EL (cell line): ENCODE measurements at regions not wholly inside any gene's neighbourhood (a gene's known extent, or its start where the extent isn't known, plus 50 kb on each side); places are given as distances from the start of the nearest gene placed in this dataset.
"Not testable (repeated sequence)": the region's sequence is repeated elsewhere in the genome, so short reads cannot be mapped to it uniquely, and the experiment has no call there.

ENCODE experiments used
- DNase-seq: peaks from one replicate; pipeline ENCODE4 v3.0.0-alpha.2; 2016

- no peak for DNase-seq
These were observed 50.8 kb upstream of the BEND6 start for GRCh38 chr6:56904068-56904467.

GRCh38 chr6:56902641-56903464 lies 52.1 kb upstream of the BEND6 start:
- DNase-seq, result peak; percentile 57

GRCh38 chr6:56900784-56901183 lies 54.1 kb upstream of the BEND6 start:
- DNase-seq, result no peak

GRCh38 chr6:56899753-56900152 lies 55.2 kb upstream of the BEND6 start:
- no peak for DNase-seq

GRCh38 chr6:56899311-56899710 lies 55.6 kb upstream of the BEND6 start:
- peak; percentile 53 for DNase-seq

GRCh38 chr6:56897789-56898529 lies 56.9 kb upstream of the BEND6 start:
- DNase-seq, result no peak

DNA sequence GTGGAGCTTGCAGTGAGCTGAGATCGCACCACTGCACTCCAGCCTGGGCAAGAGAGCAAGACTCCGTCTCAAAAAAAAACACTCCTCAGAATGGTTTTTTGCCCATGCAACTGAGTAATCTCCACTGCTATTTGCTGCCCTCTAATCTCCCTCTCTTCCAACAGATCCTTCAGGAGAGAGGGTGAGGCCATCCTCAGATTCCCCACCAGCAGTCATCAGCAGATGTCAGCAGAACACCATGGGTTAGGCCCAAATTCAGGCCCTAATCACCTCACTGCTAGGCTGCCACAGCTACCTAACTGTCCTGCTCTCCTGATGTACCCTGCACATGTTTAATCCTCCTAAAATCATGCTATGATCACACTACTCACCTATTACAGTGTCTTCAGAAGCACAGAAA lies 63.2 kb upstream of the BEND6 start:
- DNase-seq, result peak; percentile 58

DNA sequence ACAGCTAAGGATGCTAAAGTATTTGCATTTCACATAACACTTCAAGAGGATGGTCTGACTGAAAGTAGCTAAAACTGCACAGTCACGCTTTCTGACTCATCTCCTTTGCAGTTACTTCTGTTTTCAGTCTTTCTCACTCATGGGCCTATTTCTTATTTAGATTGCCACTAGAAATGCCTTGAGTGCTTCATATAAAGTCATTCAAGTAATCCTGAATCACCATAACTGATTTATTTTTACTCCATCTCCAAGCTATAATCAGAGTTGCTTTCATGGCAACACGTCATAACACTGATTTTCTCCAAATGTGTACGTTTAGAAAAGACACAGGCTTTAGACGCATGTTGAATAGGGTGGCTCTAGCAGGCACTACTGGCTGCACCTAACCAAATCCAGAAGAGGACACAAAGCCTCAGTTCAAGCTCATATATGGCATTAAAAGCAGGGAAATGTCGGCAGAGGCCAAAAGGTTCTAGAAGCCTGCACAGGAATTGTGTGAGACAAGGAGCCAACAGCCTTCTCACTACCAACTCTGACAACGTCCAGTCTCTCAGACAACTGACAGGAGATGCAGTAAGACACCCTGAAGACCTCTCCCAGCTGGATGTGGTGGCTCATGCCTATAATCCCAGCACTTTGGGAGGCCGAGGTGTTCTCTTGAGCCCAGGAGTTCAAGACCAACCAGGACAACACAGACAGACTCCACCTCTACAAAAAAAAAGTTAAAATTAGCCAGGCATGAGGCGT lies 64.1 kb upstream of the BEND6 start:
- peak; percentile 88 for DNase-seq

DNA sequence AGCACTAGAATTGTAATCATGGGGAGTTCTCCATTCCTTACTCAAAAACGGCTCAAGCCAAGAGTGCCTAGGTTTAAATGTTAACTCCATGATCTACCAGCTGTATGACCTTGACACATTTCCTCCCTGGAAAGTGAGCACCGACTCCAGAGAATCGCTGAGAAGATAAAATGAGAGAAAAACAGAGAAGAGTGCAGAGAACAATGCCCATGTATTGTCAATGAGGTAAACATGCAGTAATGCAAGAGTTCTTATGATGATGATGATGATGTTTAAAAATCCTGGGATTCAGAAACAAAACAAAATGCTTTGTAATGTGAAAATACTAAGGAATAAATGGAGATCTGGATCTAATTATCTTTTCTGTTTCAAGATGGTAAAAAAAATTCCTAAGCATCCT lies 64.8 kb upstream of the BEND6 start:
- DNase-seq, result no peak

DNA sequence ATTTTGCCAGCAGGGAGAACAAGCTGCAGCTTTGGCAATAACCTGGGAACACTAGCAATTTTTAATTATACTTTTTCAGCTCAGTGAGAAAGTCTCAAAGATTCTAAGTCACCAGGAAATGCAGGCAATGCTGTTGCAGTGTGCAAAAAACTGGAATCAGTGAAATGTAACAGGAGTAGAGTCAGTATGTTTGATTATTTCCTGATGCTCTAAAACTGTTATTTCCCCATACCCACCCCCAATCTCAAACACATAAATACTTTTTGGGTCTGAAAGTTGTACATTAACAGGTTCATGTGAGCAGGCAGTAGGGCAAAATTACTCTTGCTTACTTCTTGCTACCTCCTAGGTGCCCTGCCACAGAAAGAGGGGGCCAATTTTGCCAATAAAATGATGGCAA lies 65.4 kb upstream of the BEND6 start:
- DNase-seq, result no peak

DNA sequence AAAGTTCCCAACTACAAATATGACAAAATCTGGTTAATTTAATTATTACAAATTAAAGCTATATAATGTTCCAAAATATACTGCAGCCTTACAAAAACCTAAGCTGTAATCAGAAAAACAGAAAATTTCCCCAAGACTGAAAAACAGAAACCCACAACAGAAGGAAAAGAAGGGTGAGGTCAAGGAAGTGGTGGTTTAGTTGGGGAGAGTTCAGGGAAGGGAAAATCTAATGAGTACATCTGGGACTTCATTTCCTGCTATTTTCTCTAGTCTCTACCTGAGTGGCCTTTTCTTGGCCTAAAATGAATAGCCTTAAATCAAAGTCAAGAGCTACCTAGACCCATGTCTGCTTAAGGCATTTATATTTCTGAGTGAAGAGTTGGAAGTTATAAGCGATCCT lies 66.2 kb upstream of the BEND6 start:
- DNase-seq, result no peak

DNA sequence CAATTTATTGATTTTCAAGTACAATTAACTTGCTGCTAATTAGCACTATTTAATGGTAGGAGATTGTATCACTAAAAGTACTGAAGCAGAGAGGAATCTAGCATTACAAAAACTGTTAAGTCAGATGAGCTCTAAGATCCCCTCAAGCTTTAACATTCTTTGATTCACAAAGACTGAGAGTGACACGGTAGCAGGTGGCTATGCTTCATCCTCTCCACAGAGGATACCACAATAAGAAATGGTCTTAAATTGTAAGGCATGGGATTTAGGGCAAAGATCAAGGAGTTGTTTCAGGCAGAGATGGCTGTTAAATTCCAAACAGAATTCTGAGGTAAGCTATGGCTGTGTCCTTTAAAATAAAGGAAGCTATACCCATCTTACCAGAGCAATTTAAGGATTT lies 67.8 kb upstream of the BEND6 start:
- no peak for DNase-seq

GRCh38 chr6:56877922-56878321 lies 77.0 kb upstream of the BEND6 start:
- DNase-seq, result no peak

GRCh38 chr6:56875961-56876360 lies 78.9 kb upstream of the BEND6 start:
- no peak for DNase-seq

DNA sequence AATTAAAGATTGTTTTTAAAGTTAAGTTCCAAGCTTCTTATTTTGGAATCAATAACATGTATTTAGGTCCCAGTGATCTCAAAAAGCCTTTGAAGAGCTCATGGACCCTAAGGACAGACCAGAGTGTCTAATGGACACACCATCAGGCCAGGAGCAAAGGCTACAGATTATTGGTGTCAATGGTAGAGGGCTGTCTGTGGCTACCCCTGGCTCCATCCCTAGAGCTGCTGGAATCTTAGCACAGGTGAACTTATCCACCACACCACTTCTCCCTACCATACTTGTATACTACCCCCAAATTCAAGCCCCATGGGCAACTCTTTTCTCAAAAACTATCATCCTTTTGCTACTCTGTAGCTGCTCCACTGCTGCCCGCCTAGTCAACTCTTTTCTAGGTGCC lies 79.4 kb upstream of the BEND6 start:
- DNase-seq, result no peak

DNA sequence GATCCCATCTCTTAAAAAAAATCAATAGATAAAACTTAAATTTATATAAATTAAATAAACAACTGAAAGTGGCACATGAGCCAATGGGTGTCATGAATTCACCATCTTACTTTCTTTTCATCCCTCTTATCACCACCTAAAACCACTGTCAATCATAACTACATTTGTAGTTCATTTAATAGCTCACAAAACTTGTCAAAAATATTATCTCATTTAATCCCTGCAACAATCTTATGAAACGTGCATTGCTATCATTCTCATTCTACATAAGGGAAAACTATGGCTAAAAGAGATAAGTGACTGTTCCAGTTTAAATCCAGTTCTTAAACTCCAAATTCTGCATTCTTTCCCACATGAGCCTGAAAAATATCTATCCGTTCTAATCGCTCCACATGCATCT lies 80.6 kb upstream of the BEND6 start:
- DNase-seq, result no peak

- DNase-seq, result not testable (repeated sequence)
These were observed 84.9 kb upstream of the BEND6 start for GRCh38 chr6:56870053-56870452.

DNA sequence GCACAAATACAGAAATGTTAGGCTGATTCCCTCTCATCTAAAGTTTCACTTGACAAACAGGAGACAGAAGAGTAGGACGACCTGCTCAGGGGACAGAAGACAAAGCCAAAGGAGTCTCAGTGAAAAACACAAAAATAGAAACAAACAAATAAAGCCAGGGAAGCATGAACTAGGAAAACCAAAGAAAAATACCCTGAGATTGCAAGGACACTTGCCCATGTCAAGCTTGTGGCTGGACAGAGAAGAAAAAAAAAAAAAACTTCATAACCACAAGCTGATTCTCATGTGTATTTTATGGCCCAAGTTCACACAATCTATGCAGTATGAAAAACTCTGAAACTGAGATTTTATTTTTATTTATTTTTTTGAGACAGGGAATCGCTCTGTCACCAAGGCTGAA lies 85.6 kb upstream of the BEND6 start:
- no peak for DNase-seq

DNA sequence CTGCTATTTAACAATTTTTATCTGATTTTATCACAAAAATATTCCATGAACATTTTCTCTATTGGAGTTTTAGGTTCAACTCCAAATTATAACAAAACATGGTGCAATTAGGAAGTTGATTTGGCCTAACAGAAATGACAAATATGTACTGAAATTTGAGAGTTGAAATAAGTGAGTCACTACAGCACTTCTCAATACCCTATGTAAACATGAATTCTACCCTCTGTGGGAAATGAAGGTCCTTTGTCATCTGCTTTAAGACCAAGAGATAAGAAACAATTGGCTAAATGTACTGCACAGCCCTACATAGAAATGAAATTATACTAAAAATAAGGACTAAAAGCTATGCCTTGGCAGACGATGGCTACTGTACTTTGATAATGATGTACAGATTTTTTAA lies 86.2 kb upstream of the BEND6 start:
- peak; percentile 86 for DNase-seq

- peak; percentile 66 for DNase-seq
These were observed 87.9 kb upstream of the BEND6 start for GRCh38 chr6:56866917-56867522.

- DNase-seq, result no peak
These were observed 89.6 kb upstream of the BEND6 start for GRCh38 chr6:56865081-56865875.

GRCh38 chr6:56864171-56864616 lies 90.7 kb upstream of the BEND6 start:
- peak; percentile 59 for DNase-seq
